OCI-LY7 (cell line): ENCODE measurements at regions not wholly inside any gene's neighbourhood (a gene's known extent, or its start where the extent isn't known, plus 50 kb on each side); places are given as distances from the start of the nearest gene placed in this dataset.

Experiments used
- BruUV-seq: library from RNA; stranded (reverse); fragments of 400-500 nt; replicated peaks from 2 replicates; lab custom pipeline; 2021; lab: Mats Ljungman, UMichigan
- CTCF ChIA-PET: fragments of 300-600 bp; sonication (Branson Sonifier 250); formaldehyde crosslinking; loops from one replicate; lab custom pipeline; 2022; ENCODE audit warnings: antibody characterized with exemption; ENCODE audit not compliant: unreplicated experiment; lab: Charles Lee
- POLR2A ChIA-PET: fragments of 300-600 bp; sonication (Branson Sonifier 250); formaldehyde crosslinking; loops from one replicate; lab custom pipeline; 2022; ENCODE audit warnings: antibody characterized with exemption; lab: Charles Lee
- DNase-seq: peaks from one replicate; pipeline ENCODE4 v3.0.0-alpha.2; 2015; ENCODE audit warnings: low spot score
- H2AFZ ChIP-seq: fragments of 200-600 bp; sonication (generic), shearing (Covaris generic); 2 replicates; pipeline ENCODE4 v1.6.1; 2014; ENCODE audit warnings: mild to moderate bottlenecking, antibody characterized with exemption, low read length, moderate library complexity
- H3K27ac ChIP-seq: fragments of 200-600 bp; sonication (generic); 2 replicates; pipeline ENCODE4 v1.5.1; 2014; ENCODE audit warnings: mixed run types, low read depth, mild to moderate bottlenecking, moderate library complexity, low read length, inconsistent platforms; ENCODE audit not compliant: poor library complexity, severe bottlenecking
- H3K36me3 ChIP-seq: fragments of 200-600 bp; sonication (generic); 2 replicates; pipeline ENCODE4 v1.6.1; 2014; ENCODE audit warnings: mild to moderate bottlenecking, antibody characterized with exemption, low read length, moderate library complexity, mixed read lengths; ENCODE audit not compliant: insufficient read depth
- H3K4me1 ChIP-seq: fragments of 200-600 bp; sonication (generic); 2 replicates; pipeline ENCODE4 v1.5.1; 2014; ENCODE audit warnings: mild to moderate bottlenecking, low read length; ENCODE audit not compliant: insufficient read depth, poor library complexity, severe bottlenecking
- H3K4me2 ChIP-seq: fragments of 200-600 bp; sonication (generic); 2 replicates; pipeline ENCODE4 v1.6.1; 2014; ENCODE audit warnings: mild to moderate bottlenecking, low read length
- H3K4me3 ChIP-seq: fragments of 200-600 bp; sonication (generic); 2 replicates; pipeline ENCODE4 v1.5.1; 2014; ENCODE audit warnings: mild to moderate bottlenecking, low read depth, low read length; ENCODE audit not compliant: poor library complexity, severe bottlenecking
- H3K79me2 ChIP-seq: fragments of 200-600 bp; sonication (generic); 2 replicates; pipeline ENCODE4 v1.6.1; 2016; ENCODE audit warnings: low read depth, mild to moderate bottlenecking, low read length, moderate library complexity, mixed read lengths; ENCODE audit not compliant: insufficient read depth
- H3K9me2 ChIP-seq: fragments of 200-600 bp; sonication (generic); 2 replicates; pipeline ENCODE4 v1.6.1; 2016; ENCODE audit warnings: mild to moderate bottlenecking, low read length, mixed read lengths; ENCODE audit not compliant: insufficient read depth
- H3K9me3 ChIP-seq: fragments of 200-600 bp; sonication (generic); 2 replicates; pipeline ENCODE4 v1.6.1; 2014; ENCODE audit warnings: mild to moderate bottlenecking, mixed run types, low read length, mixed read lengths
- H4K20me1 ChIP-seq: fragments of 200-600 bp; sonication (generic); 2 replicates; pipeline ENCODE4 v1.6.1; 2014; ENCODE audit warnings: mild to moderate bottlenecking, antibody characterized with exemption, low read length, moderate library complexity, mixed read lengths; ENCODE audit not compliant: insufficient read depth
- CTCF ChIP-seq: fragments of 200-600 bp; sonication (generic); conservative IDR thresholded peaks from 2 replicates; pipeline ENCODE4 v1.5.1; 2014; ENCODE audit warnings: mild to moderate bottlenecking, antibody characterized with exemption, low read length, moderate library complexity, mixed read lengths
- EZH2phosphoT487 ChIP-seq: fragments of 200-600 bp; sonication (generic); IDR thresholded peaks from 2 replicates; pipeline ENCODE4 v1.6.1; 2018; ENCODE audit warnings: low read depth, borderline replicate concordance, mild to moderate bottlenecking, mixed run types, antibody characterized with exemption, low read length, moderate library complexity, mixed read lengths
- intact Hi-C: fragments of 100-400 bp; cut with micrococcal nuclease; formaldehyde crosslinking; loops from one replicate; pipeline ENCODE4 v1.10.0; 2022; ENCODE audit not compliant: unreplicated experiment

GRCh38 chr6:167758309-167759023 is 68.2 kb upstream of the AFDN start:
- intact Hi-C loops: no loop called here
- Histone ChIP-seq H3K36me3 (no peaks in the 10 kb centered on the region), H3K4me3 (no peak overlapping the region), H3K4me1 (no peaks in the 10 kb centered on the region), H2AFZ (no peak overlapping the region), H3K9me3 (no peaks in the 10 kb centered on the region), H3K9me2 (no peaks in the 10 kb centered on the region), H3K27ac (no peak overlapping the region), H3K4me2 (no peak overlapping the region), H3K79me2 (no peaks in the 10 kb centered on the region), H4K20me1 (no peaks in the 10 kb centered on the region)
- no TSS peak for BruUV-seq
- ChIA-PET CTCF (no interaction called here), POLR2A (no interaction called here)
- DNase-seq: no peak
- TF ChIP-seq EZH2phosphoT487 (no peak), CTCF (no peak)

- Histone ChIP-seq H3K36me3 (no peaks in the 10 kb centered on the region), H3K27ac (no peak overlapping the region), H3K4me1 (no peaks in the 10 kb centered on the region), H2AFZ (no peak overlapping the region), H3K79me2 (no peaks in the 10 kb centered on the region), H3K9me2 (no peaks in the 10 kb centered on the region), H3K4me3 (no peak overlapping the region), H3K4me2 (no peak overlapping the region), H4K20me1 (no peaks in the 10 kb centered on the region), H3K9me3 (no peaks in the 10 kb centered on the region)
- BruUV-seq: no TSS peak
- CTCF ChIA-PET: no interaction called here
- POLR2A ChIA-PET: no interaction called here
- intact Hi-C loops: no loop called here
- no peak for DNase-seq
- no peak for TF ChIP-seq CTCF
- TF ChIP-seq EZH2phosphoT487: no peak
Observed at GRCh38 chr6:167759206-167759605, 67.5 kb upstream of the AFDN start.

DNA sequence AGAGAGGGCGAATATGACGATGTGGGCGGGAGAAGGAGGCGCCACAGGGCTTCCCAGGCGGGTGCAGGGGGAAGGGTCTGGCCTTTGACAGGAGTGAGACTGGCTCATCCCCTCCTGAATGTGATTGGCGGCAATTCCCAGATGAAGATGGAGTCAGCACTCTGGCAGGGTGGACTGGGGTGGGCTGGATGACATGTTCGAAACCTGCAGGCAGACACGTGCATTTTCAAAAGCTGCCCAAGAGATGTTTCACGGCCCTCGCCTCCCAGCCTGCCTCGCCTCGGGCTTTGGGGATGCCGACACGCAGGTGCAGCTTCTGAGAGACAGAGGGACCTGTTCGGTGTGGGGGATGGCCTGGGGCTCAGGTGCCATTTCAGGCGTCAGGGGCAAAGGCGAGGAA is 66.8 kb upstream of the AFDN start:
- Histone ChIP-seq H3K4me1 (no peaks in the 10 kb centered on the region), H2AFZ (no peak overlapping the region), H3K79me2 (no peaks in the 10 kb centered on the region), H3K9me3 (no peaks in the 10 kb centered on the region), H4K20me1 (no peaks in the 10 kb centered on the region), H3K4me2 (no peak overlapping the region), H3K27ac (no peak overlapping the region), H3K9me2 (no peaks in the 10 kb centered on the region), H3K4me3 (no peak overlapping the region), H3K36me3 (no peaks in the 10 kb centered on the region)
- ChIA-PET CTCF (no interaction called here), POLR2A (no interaction called here)
- no TSS peak for BruUV-seq
- no peak for DNase-seq
- intact Hi-C loops: no loop called here
- TF ChIP-seq CTCF (no peak), EZH2phosphoT487 (no peak)
